Ishikawa (cell line): ENCODE measurements at regions not wholly inside any gene's neighbourhood (a gene's known extent, or its start where the extent isn't known, plus 50 kb on each side); places are given as distances from the start of the nearest gene placed in this dataset.

Experiments
- CEBPB ChIP-seq: IDR thresholded peaks from 2 replicates; pipeline ENCODE4 v1.6.1; 2012
- CREB1 ChIP-seq: IDR thresholded peaks from 2 replicates; pipeline ENCODE4 v1.6.1; 2012; ENCODE audit warnings: low read depth
- EGR1 ChIP-seq: IDR thresholded peaks from 2 replicates; pipeline ENCODE4 v1.6.1; 2012
- EP300 ChIP-seq: IDR thresholded peaks from 2 replicates; pipeline ENCODE4 v1.6.1; 2012; ENCODE audit warnings: borderline replicate concordance
- FOXM1 ChIP-seq: IDR thresholded peaks from 2 replicates; pipeline ENCODE4 v1.6.1; 2012; ENCODE audit warnings: low read depth, borderline replicate concordance
- NFIC ChIP-seq: IDR thresholded peaks from 2 replicates; pipeline ENCODE4 v1.6.1; 2012
- RAD21 ChIP-seq: IDR thresholded peaks from 2 replicates; pipeline ENCODE4 v1.6.1; 2012; ENCODE audit warnings: low read depth
- REST ChIP-seq: IDR thresholded peaks from 2 replicates; pipeline ENCODE4 v1.6.1; 2012; ENCODE audit warnings: low read depth, mild to moderate bottlenecking
- TAF1 ChIP-seq: IDR thresholded peaks from 2 replicates; pipeline ENCODE4 v1.6.1; 2012; ENCODE audit warnings: low read depth, mild to moderate bottlenecking
- TCF12 ChIP-seq: IDR thresholded peaks from 2 replicates; pipeline ENCODE4 v1.6.1; 2012; ENCODE audit warnings: low read depth
- TEAD4 ChIP-seq: IDR thresholded peaks from 2 replicates; pipeline ENCODE4 v1.6.1; 2012
- USF1 ChIP-seq: IDR thresholded peaks from 2 replicates; pipeline ENCODE4 v1.6.1; 2012
- YY1 ChIP-seq: IDR thresholded peaks from 2 replicates; pipeline ENCODE4 v1.6.1; 2012; ENCODE audit warnings: low read depth
- ZBTB7A ChIP-seq: IDR thresholded peaks from 2 replicates; pipeline ENCODE4 v1.6.1; 2012; ENCODE audit warnings: low read depth
- TF ChIP-seq, protein P1 (sequence below): IDR thresholded peaks from 2 replicates; pipeline ENCODE4 v1.6.1; 2012

- TF ChIP-seq RAD21 (no peak), EGR1 (no peak), TEAD4 (no peak), TAF1 (no peak), ZBTB7A (no peak), YY1 (no peak), REST (no peak), NFIC (no peak), CREB1 (no peak), EP300 (no peak), CEBPB (no peak), TCF12 (no peak), USF1 (no peak), FOXM1 (no peak)
- TF ChIP-seq, protein P1, sequence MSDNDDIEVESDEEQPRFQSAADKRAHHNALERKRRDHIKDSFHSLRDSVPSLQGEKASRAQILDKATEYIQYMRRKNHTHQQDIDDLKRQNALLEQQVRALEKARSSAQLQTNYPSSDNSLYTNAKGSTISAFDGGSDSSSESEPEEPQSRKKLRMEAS: no peak
Measured at GRCh38 chr3:22979581-22979980, 223.5 kb upstream of the UBE2E2 start.

DNA sequence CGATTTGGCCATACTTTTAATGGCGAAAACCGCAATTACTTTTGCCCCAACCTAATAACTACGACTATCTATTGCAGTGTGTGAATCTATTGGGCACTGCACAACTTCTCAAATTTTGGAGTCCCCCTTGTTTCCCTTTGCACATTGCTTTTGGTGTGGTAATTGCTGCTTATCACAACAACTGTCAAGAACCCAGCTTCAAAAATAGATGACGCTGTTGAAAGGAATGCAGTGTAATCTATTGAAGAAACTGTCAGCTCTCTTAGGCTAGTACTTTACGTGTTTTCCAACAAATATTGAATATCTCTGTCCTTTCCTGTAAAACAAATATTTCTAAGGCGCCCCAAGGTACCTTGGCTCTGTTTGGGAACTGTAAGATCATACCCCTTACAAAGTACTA lies 222.8 kb upstream of the UBE2E2 start:
- no peak for TF ChIP-seq CEBPB
- no peak for TF ChIP-seq NFIC
- no peak for TF ChIP-seq EGR1
- TF ChIP-seq ZBTB7A: no peak
- TF ChIP-seq REST: no peak
- no peak for TF ChIP-seq FOXM1
- TF ChIP-seq TEAD4: no peak
- no peak for TF ChIP-seq RAD21
- TF ChIP-seq TCF12: no peak
- no peak for TF ChIP-seq USF1
- TF ChIP-seq, protein P1: no peak
- no peak for TF ChIP-seq YY1
- no peak for TF ChIP-seq CREB1
- no peak for TF ChIP-seq TAF1
- TF ChIP-seq EP300: no peak

GRCh38 chr3:22981166-22981565 lies 222.0 kb upstream of the UBE2E2 start:
- no peak for TF ChIP-seq USF1
- TF ChIP-seq FOXM1: no peak
- no peak for TF ChIP-seq CEBPB
- no peak for TF ChIP-seq TCF12
- TF ChIP-seq REST: no peak
- TF ChIP-seq RAD21: no peak

DNA sequence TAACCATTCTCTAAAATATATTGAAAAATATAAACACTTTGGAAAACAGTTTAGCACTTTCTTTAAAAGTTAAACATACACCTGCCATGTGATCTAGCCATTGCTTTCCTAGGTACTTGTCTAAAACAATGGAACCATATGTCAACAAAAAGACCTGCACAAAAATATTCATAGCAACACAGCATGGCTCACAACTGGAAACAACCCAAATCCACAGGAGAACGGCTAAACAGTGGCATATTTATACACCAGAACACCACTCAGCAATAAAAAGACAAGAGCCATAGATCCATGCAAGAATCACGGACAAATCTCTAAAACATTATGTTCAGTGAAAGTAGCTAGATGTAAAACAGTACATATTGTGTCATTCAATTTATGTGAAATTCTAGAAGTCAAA lies 221.3 kb upstream of the UBE2E2 start:
- TF ChIP-seq YY1 (no peak), ZBTB7A (no peak), NFIC (no peak), USF1 (no peak), TEAD4 (no peak), REST (no peak), RAD21 (no peak), FOXM1 (no peak), CEBPB (no peak), EGR1 (no peak), TAF1 (no peak), TCF12 (no peak), CREB1 (no peak), EP300 (no peak)
- TF ChIP-seq, protein P1: no peak
